Nephron progenitor cell (in vitro differentiated cells): ENCODE measurements at regions not wholly inside any gene's neighbourhood (a gene's known extent, or its start where the extent isn't known, plus 50 kb on each side); places are given as distances from the start of the nearest gene placed in this dataset.

Experiments
- DNase-seq: peaks from one replicate; pipeline ENCODE4 v3.0.0; 2021
- H3K27ac Mint-ChIP-seq: 2 replicates; pipeline ENCODE4 v1.8.0; 2021; ENCODE audit warnings: mild to moderate bottlenecking, moderate library complexity, mixed read lengths
- H3K27me3 Mint-ChIP-seq: 2 replicates; pipeline ENCODE4 v1.8.0; 2021; ENCODE audit warnings: mild to moderate bottlenecking, low read depth, mixed read lengths; ENCODE audit not compliant: poor library complexity
- H3K36me3 Mint-ChIP-seq: 2 replicates; pipeline ENCODE4 v1.8.0; 2021; ENCODE audit warnings: low read depth, mixed read lengths
- H3K4me1 Mint-ChIP-seq: 2 replicates; pipeline ENCODE4 v1.8.0; 2021; ENCODE audit warnings: mixed read lengths
- H3K4me3 Mint-ChIP-seq: 2 replicates; pipeline ENCODE4 v1.8.0; 2021; ENCODE audit warnings: mild to moderate bottlenecking, moderate library complexity, mixed read lengths
- H3K9me3 Mint-ChIP-seq: 2 replicates; pipeline ENCODE4 v1.8.0; 2021; ENCODE audit warnings: mild to moderate bottlenecking, moderate library complexity, mixed read lengths
- TF ChIP-seq, protein P1 (sequence below): fragments of 200-600 bp; sonication (generic); IDR thresholded peaks from 2 replicates; pipeline ENCODE4 v1.5.0; 2021; ENCODE audit warnings: antibody characterized with exemption

DNA sequence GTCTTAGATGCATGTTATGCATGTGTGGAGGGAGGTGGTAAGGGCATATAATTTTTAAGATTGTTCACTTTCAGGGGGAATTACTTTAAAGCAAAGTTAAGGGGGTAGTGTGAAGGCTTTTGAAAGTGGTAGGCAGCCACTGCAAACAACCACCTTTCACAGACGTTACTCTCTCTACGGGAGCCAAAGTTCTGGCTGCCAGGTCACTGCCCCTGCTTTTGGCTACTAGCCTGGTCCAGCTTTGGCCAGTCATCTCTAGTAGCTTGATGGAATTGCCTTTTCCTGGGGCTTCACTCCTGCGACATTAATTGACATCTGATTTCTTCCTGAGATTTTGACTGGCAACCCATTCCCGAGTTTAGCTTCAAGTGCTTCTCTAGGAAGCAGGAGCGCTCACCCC lies 397.5 kb downstream of the CDH11 start:
- H3K4me3 Mint-ChIP-seq, result no peak overlapping the region
- H3K27me3 Mint-ChIP-seq, result peaks cover 4% of the 10 kb centered on the region
- TF ChIP-seq, protein P1, sequence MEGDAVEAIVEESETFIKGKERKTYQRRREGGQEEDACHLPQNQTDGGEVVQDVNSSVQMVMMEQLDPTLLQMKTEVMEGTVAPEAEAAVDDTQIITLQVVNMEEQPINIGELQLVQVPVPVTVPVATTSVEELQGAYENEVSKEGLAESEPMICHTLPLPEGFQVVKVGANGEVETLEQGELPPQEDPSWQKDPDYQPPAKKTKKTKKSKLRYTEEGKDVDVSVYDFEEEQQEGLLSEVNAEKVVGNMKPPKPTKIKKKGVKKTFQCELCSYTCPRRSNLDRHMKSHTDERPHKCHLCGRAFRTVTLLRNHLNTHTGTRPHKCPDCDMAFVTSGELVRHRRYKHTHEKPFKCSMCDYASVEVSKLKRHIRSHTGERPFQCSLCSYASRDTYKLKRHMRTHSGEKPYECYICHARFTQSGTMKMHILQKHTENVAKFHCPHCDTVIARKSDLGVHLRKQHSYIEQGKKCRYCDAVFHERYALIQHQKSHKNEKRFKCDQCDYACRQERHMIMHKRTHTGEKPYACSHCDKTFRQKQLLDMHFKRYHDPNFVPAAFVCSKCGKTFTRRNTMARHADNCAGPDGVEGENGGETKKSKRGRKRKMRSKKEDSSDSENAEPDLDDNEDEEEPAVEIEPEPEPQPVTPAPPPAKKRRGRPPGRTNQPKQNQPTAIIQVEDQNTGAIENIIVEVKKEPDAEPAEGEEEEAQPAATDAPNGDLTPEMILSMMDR, result no peak
- DNase-seq, result no peak
- H3K36me3 Mint-ChIP-seq, result no peaks in the 10 kb centered on the region
- no peaks in the 10 kb centered on the region for H3K9me3 Mint-ChIP-seq
- H3K27ac Mint-ChIP-seq, result no peak overlapping the region
- no peaks in the 10 kb centered on the region for H3K4me1 Mint-ChIP-seq

DNA sequence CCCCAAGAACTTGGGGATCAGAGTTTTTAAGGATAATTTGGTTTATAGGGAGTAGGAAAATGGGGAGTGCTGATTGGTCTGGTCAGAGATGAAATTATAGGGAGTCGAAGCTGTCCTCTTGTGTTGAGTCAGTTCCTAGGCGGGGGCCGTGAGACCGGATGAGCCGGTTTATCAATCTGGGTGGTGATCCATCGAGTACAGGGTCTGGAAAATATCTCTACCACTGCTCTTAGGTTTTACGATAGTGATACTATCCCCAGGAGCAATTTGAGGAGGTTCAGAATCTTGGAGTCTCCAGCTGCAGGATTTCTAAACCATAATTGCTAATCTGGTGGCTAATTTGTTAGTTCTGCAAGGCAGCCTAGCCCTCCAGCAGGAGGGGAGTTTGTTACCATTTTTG lies 403.4 kb downstream of the CDH11 start:
- TF ChIP-seq, protein P1, result no peak
- no peaks in the 10 kb centered on the region for H3K4me1 Mint-ChIP-seq
- peaks cover 5% of the 10 kb centered on the region for H3K27me3 Mint-ChIP-seq
- H3K36me3 Mint-ChIP-seq, result no peaks in the 10 kb centered on the region
- no peak overlapping the region for H3K4me3 Mint-ChIP-seq
- H3K9me3 Mint-ChIP-seq, result no peaks in the 10 kb centered on the region
- no peak overlapping the region for H3K27ac Mint-ChIP-seq
- no peak for DNase-seq

DNA sequence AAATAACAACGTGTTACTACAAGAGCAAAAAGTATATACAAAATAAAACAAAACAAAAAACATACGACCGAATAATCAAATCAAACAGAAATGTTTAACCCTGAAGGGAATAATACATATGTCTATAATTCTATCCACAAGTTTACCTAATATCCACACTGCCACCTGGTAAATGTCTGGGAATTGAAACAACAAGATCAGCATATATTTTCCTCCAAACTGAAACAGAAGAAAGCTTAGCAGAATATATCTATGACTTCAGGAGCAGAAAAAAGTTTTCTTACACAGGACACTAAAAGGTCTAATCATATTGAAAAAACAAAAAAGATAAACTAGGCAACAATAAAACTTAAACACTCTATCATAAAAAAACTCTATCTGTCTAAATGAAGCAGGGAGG lies 404.0 kb downstream of the CDH11 start:
- Mint-ChIP-seq H3K36me3 (no peaks in the 10 kb centered on the region), H3K9me3 (no peaks in the 10 kb centered on the region), H3K27ac (no peak overlapping the region), H3K27me3 (peaks cover 5% of the 10 kb centered on the region), H3K4me1 (no peaks in the 10 kb centered on the region), H3K4me3 (no peak overlapping the region)
- no peak for DNase-seq
- TF ChIP-seq, protein P1, result no peak

DNA sequence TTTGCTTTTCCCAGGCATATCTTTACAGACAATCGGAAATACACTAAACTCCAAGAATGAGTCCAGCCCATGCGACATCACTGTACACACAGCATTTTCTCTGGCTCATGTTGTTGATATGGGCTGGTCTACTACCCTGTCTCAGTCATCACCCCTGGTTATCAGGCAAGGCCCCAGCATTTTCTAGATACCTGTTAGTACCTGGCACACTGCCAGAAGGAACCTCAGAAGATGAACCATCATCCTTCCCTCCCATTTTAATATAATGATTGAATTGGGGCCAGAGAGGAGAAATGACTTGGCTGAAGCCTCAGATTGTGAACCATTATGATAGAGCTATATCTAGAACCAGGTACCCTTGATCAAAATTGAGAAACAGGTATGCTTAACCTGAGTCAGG lies 406.2 kb downstream of the CDH11 start:
- Mint-ChIP-seq H3K27me3 (peaks cover 5% of the 10 kb centered on the region), H3K4me1 (no peaks in the 10 kb centered on the region), H3K4me3 (no peak overlapping the region), H3K27ac (no peak overlapping the region), H3K9me3 (no peaks in the 10 kb centered on the region), H3K36me3 (no peaks in the 10 kb centered on the region)
- TF ChIP-seq, protein P1, result no peak
- DNase-seq, result no peak

DNA sequence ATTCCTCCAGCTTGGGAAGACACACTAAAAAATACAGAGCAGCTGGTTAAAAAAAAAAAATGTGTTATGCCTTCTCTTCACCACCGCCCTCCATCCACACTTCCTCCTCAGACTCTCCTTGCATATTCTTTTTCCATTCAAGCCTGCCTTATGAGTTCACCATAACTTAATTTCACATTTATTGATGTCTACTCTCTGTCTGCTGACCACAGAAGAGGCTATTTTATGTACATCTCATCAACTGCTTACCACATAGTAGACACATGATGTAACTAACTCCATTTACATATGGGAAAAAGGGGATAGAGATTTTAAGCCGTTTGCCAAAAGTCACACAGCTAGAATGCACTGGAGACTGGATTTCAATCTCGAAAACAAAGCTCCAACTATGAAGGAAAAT lies 409.8 kb downstream of the CDH11 start:
- DNase-seq, result no peak
- H3K4me1 Mint-ChIP-seq, result no peaks in the 10 kb centered on the region
- H3K27ac Mint-ChIP-seq, result no peak overlapping the region
- no peaks in the 10 kb centered on the region for H3K9me3 Mint-ChIP-seq
- H3K27me3 Mint-ChIP-seq, result peaks cover 5% of the 10 kb centered on the region
- H3K36me3 Mint-ChIP-seq, result no peaks in the 10 kb centered on the region
- TF ChIP-seq, protein P1, result no peak
- H3K4me3 Mint-ChIP-seq, result no peak overlapping the region

DNA sequence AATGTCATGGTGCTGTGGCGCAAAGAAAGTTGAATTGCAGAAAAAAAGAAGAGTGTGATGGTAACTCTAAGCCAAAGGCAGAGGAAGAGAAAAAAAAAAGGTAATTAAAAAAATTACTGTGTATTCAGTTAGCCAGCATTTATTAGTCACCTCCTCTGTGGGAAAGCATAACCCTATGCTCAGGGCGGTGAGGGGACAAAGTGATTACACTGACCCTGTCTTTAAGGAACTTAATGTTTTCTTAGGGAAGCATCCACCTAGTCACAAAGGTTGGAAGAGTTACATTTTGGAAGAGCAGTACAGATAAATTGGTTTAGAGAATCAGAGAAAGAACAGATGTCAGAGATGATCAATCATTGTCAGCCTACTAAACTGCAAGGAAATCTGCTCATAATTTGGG lies 410.3 kb downstream of the CDH11 start:
- no peaks in the 10 kb centered on the region for H3K9me3 Mint-ChIP-seq

More for the DNA sequence above, 410.3 kb downstream of the CDH11 start:
- no peaks in the 10 kb centered on the region for H3K36me3 Mint-ChIP-seq
- TF ChIP-seq, protein P1, result no peak
- no peak for DNase-seq
- H3K4me3 Mint-ChIP-seq, result no peak overlapping the region
- no peak overlapping the region for H3K27ac Mint-ChIP-seq
- H3K27me3 Mint-ChIP-seq, result peaks cover 5% of the 10 kb centered on the region
- H3K4me1 Mint-ChIP-seq, result no peaks in the 10 kb centered on the region
